ENCODE measurements at regions not wholly inside any gene's neighbourhood (a gene's known extent, or its start where the extent isn't known, plus 50 kb on each side); places are given as distances from the start of the nearest gene placed in this dataset.

- TF ChIP-seq CTCF (conservative IDR thresholded peaks at IDR 0.05), result no peak
- H3K27ac ChIP-seq, result no peak overlapping the region
Measured at GRCh38 chr4:81946996-81947395, 426.8 kb downstream of the HNRNPD start.

- no peak for TF ChIP-seq CTCF (conservative IDR thresholded peaks at IDR 0.05)
- H3K27ac ChIP-seq, result no peak overlapping the region
Measured at GRCh38 chr4:81930506-81931238, 443.1 kb downstream of the HNRNPD start.

GRCh38 chr4:81923140-81923539 is 450.7 kb downstream of the HNRNPD start:
- no peak overlapping the region for H3K27ac ChIP-seq

GRCh38 chr4:81922313-81922712 is 450.6 kb upstream of the RASGEF1B start:
- H3K27ac ChIP-seq, result no peak overlapping the region
- TF ChIP-seq CTCF (conservative IDR thresholded peaks at IDR 0.05), result no peak

More at GRCh38 chr4:81923140-81923539, 450.7 kb downstream of the HNRNPD start:
- TF ChIP-seq CTCF (conservative IDR thresholded peaks at IDR 0.05), result no peak

- no peak for TF ChIP-seq CTCF (conservative IDR thresholded peaks at IDR 0.05)
Measured at GRCh38 chr4:81921751-81922159, 450.0 kb upstream of the RASGEF1B start.

GRCh38 chr4:81919810-81920209 is 448.1 kb upstream of the RASGEF1B start:
- TF ChIP-seq CTCF (conservative IDR thresholded peaks at IDR 0.05), result peak; percentile 9; the same call in 1 of the 2 replicates
- no peak overlapping the region for H3K27ac ChIP-seq

More at GRCh38 chr4:81921751-81922159, 450.0 kb upstream of the RASGEF1B start:
- H3K27ac ChIP-seq, result no peak overlapping the region

- TF ChIP-seq CTCF (conservative IDR thresholded peaks at IDR 0.05), result peak; percentile 68
- no peak overlapping the region for H3K27ac ChIP-seq
Measured at GRCh38 chr4:81919223-81919622, 447.5 kb upstream of the RASGEF1B start.

All from VCaP (cell line).